ENCODE measurements at regions not wholly inside any gene's neighbourhood (a gene's known extent, or its start where the extent isn't known, plus 50 kb on each side); places are given as distances from the start of the nearest gene placed in this dataset.

GRCh38 chr15:87620393-87620792 lies 636.1 kb downstream of the NTRK3 start:
- TF ChIP-seq EZH2 (IDR thresholded peaks at IDR 0.05; ENCODE audit: borderline replicate concordance, low read depth, low read length, poor library complexity, severe bottlenecking) (no peak), CTCF (conservative IDR thresholded peaks at IDR 0.05; ENCODE audit: low read depth, low read length) (no peak)
- no peaks in the 10 kb centered on the region for H3K9me3 ChIP-seq (ENCODE audit: low read depth, low read length, poor library complexity, severe bottlenecking)
- no TSS peak for BruUV-seq (replicated peaks)
- H3K27me3 ChIP-seq (replicated peaks; ENCODE audit: insufficient read depth, low read depth, low read length, poor library complexity) = no peaks in the 10 kb centered on the region
- no peaks in the 10 kb centered on the region for H3K4me1 ChIP-seq (ENCODE audit: insufficient read depth, low read length, poor library complexity, severe bottlenecking)
- no peaks in the 10 kb centered on the region for H3K36me3 ChIP-seq (ENCODE audit: insufficient read depth, low read length, poor library complexity, severe bottlenecking)
- no peak overlapping the region for H3K27ac ChIP-seq (ENCODE audit: low read depth, low read length, poor library complexity, severe bottlenecking)
- ChIA-PET POLR2A (ENCODE audit: low non-redundant PET) (no interaction called here), CTCF (no interaction called here)
- no peak for DNase-seq (ENCODE audit: low spot score)
- intact Hi-C loops (cut with micrococcal nuclease; ENCODE audit: unreplicated experiment) = no loop called here
- H3K4me3 ChIP-seq (ENCODE audit: low read depth, low read length, poor library complexity, severe bottlenecking) = no peak overlapping the region

GRCh38 chr15:87619161-87619960 lies 637.2 kb downstream of the NTRK3 start:
- POLR2A ChIA-PET (ENCODE audit: low non-redundant PET) = no interaction called here
- Histone ChIP-seq H3K4me3 (ENCODE audit: low read depth, low read length, poor library complexity, severe bottlenecking) (no peak overlapping the region), H3K27me3 (replicated peaks; ENCODE audit: insufficient read depth, low read depth, low read length, poor library complexity) (no peaks in the 10 kb centered on the region), H3K27ac (ENCODE audit: low read depth, low read length, poor library complexity, severe bottlenecking) (no peak overlapping the region), H3K4me1 (ENCODE audit: insufficient read depth, low read length, poor library complexity, severe bottlenecking) (no peaks in the 10 kb centered on the region), H3K9me3 (ENCODE audit: low read depth, low read length, poor library complexity, severe bottlenecking) (no peaks in the 10 kb centered on the region), H3K36me3 (ENCODE audit: insufficient read depth, low read length, poor library complexity, severe bottlenecking) (no peaks in the 10 kb centered on the region)
- CTCF ChIA-PET = no interaction called here
- no peak for TF ChIP-seq EZH2 (IDR thresholded peaks at IDR 0.05; ENCODE audit: borderline replicate concordance, low read depth, low read length, poor library complexity, severe bottlenecking)
- no peak for TF ChIP-seq CTCF (conservative IDR thresholded peaks at IDR 0.05; ENCODE audit: low read depth, low read length)
- BruUV-seq (replicated peaks) = no TSS peak
- intact Hi-C loops (cut with micrococcal nuclease; ENCODE audit: unreplicated experiment) = no loop called here
- DNase-seq (ENCODE audit: low spot score) = no peak

GRCh38 chr15:87618203-87618725 lies 638.3 kb downstream of the NTRK3 start:
- POLR2A ChIA-PET (ENCODE audit: low non-redundant PET) = no interaction called here

More at GRCh38 chr15:87618203-87618725, 638.3 kb downstream of the NTRK3 start:
- DNase-seq (ENCODE audit: low spot score) = no peak
- H3K27me3 ChIP-seq (replicated peaks; ENCODE audit: insufficient read depth, low read depth, low read length, poor library complexity) = no peaks in the 10 kb centered on the region
- no TSS peak for BruUV-seq (replicated peaks)
- CTCF ChIA-PET = no interaction called here
- no peaks in the 10 kb centered on the region for H3K9me3 ChIP-seq (ENCODE audit: low read depth, low read length, poor library complexity, severe bottlenecking)
- TF ChIP-seq CTCF (conservative IDR thresholded peaks at IDR 0.05; ENCODE audit: low read depth, low read length) (no peak), EZH2 (IDR thresholded peaks at IDR 0.05; ENCODE audit: borderline replicate concordance, low read depth, low read length, poor library complexity, severe bottlenecking) (no peak)
- no peaks in the 10 kb centered on the region for H3K36me3 ChIP-seq (ENCODE audit: insufficient read depth, low read length, poor library complexity, severe bottlenecking)
- H3K4me3 ChIP-seq (ENCODE audit: low read depth, low read length, poor library complexity, severe bottlenecking) = no peak overlapping the region
- H3K27ac ChIP-seq (ENCODE audit: low read depth, low read length, poor library complexity, severe bottlenecking) = no peak overlapping the region
- intact Hi-C loops (cut with micrococcal nuclease; ENCODE audit: unreplicated experiment) = no loop called here
- H3K4me1 ChIP-seq (ENCODE audit: insufficient read depth, low read length, poor library complexity, severe bottlenecking) = no peaks in the 10 kb centered on the region

Data from A673 (cell line).